Mesothelial cell of epicardium (in vitro differentiated cells): ENCODE measurements at regions not wholly inside any gene's neighbourhood (a gene's known extent, or its start where the extent isn't known, plus 50 kb on each side); places are given as distances from the start of the nearest gene placed in this dataset.

Source experiments
- DNase-seq, 2 experiments: peaks; one replicate each; pipeline ENCODE4 v3.0.0; 2021; ENCODE audit warnings: low spot score in 2 of 2; ENCODE audit not compliant: unreplicated experiment in 2 of 2
- H3K27ac Mint-ChIP-seq: 2 replicates; pipeline ENCODE4 v1.8.0; 2021; ENCODE audit warnings: mixed read lengths
- H3K27me3 Mint-ChIP-seq: 2 replicates; pipeline ENCODE4 v1.8.0; 2021; ENCODE audit warnings: low read depth, mixed read lengths
- H3K36me3 Mint-ChIP-seq: 2 replicates; pipeline ENCODE4 v1.8.0; 2021; ENCODE audit warnings: mixed read lengths
- H3K4me1 Mint-ChIP-seq: 2 replicates; pipeline ENCODE4 v1.8.0; 2021; ENCODE audit warnings: mixed read lengths
- H3K4me3 Mint-ChIP-seq: 2 replicates; pipeline ENCODE4 v1.8.0; 2021; ENCODE audit warnings: mild to moderate bottlenecking, moderate library complexity, mixed read lengths
- H3K9me3 Mint-ChIP-seq: 2 replicates; pipeline ENCODE4 v1.8.0; 2021; ENCODE audit warnings: mixed read lengths
- TF ChIP-seq, protein P1 (sequence below): fragments of 200-600 bp; sonication (generic); IDR thresholded peaks from one replicate; pipeline ENCODE4 v1.5.0; 2021; ENCODE audit warnings: antibody characterized with exemption; ENCODE audit not compliant: unreplicated experiment

DNA sequence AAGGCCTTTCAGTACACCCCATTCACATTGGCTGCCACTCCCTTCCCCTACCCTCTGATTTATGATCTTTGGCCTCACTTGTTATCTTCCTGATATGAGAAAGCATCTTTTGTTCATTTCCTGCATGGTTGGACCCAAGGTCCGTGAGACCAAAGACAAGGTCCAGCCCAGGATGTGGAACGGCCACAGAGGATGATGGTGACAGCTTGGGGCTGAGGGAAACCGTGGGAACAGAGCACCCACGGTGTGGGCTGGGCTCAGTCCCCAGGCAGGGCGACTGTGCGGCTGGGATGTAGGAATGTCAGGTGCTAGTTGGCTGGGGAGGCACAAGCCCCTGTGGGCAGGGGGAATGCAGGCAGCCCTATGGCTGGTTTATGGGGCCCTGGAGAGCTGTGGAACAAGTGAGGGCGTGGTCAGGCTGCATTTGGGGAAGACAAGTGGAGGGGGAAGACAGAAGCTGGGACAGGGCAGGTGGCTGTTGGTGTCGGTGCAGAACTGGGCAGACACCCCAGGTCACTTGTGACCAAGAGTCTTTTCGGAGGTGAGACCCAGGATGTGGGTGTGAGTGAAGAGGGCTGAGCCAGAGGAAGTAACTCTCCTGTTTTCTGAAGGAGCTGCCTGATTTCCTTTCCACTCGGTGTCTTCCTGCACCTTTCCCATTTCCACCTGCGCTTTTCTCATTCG is 51.7 kb upstream of the IGFBP3 start:
- Mint-ChIP-seq H3K27ac (no peak overlapping the region), H3K27me3 (no peaks in the 10 kb centered on the region), H3K4me3 (no peak overlapping the region), H3K9me3 (peaks cover 9% of the 10 kb centered on the region), H3K4me1 (peaks cover 12% of the 10 kb centered on the region), H3K36me3 (peaks cover 7% of the 10 kb centered on the region)
- no peak for DNase-seq
- TF ChIP-seq, protein P1, sequence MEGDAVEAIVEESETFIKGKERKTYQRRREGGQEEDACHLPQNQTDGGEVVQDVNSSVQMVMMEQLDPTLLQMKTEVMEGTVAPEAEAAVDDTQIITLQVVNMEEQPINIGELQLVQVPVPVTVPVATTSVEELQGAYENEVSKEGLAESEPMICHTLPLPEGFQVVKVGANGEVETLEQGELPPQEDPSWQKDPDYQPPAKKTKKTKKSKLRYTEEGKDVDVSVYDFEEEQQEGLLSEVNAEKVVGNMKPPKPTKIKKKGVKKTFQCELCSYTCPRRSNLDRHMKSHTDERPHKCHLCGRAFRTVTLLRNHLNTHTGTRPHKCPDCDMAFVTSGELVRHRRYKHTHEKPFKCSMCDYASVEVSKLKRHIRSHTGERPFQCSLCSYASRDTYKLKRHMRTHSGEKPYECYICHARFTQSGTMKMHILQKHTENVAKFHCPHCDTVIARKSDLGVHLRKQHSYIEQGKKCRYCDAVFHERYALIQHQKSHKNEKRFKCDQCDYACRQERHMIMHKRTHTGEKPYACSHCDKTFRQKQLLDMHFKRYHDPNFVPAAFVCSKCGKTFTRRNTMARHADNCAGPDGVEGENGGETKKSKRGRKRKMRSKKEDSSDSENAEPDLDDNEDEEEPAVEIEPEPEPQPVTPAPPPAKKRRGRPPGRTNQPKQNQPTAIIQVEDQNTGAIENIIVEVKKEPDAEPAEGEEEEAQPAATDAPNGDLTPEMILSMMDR: no peak

- Mint-ChIP-seq H3K27ac (no peak overlapping the region), H3K4me3 (no peak overlapping the region), H3K36me3 (peaks cover 7% of the 10 kb centered on the region), H3K27me3 (no peaks in the 10 kb centered on the region), H3K4me1 (peaks cover 7% of the 10 kb centered on the region), H3K9me3 (peaks cover 9% of the 10 kb centered on the region)
- no peak for DNase-seq
- TF ChIP-seq, protein P1: no peak
Observed at GRCh38 chr7:45971661-45972175, 50.6 kb upstream of the IGFBP3 start.

- TF ChIP-seq, protein P1: no peak
- Mint-ChIP-seq H3K4me1 (peaks cover 7% of the 10 kb centered on the region), H3K36me3 (peaks cover 7% of the 10 kb centered on the region), H3K4me3 (no peak overlapping the region), H3K9me3 (peaks cover 9% of the 10 kb centered on the region), H3K27me3 (no peaks in the 10 kb centered on the region), H3K27ac (peak overlapping the region; percentile 1)
- DNase-seq: no peak
Observed at GRCh38 chr7:45971171-45971570, 50.1 kb upstream of the IGFBP3 start.
